NT2/D1 (cell line): ENCODE measurements at regions not wholly inside any gene's neighbourhood (a gene's known extent, or its start where the extent isn't known, plus 50 kb on each side); places are given as distances from the start of the nearest gene placed in this dataset.

Experiments used
- DNase-seq: peaks from one replicate; pipeline ENCODE4 v3.0.0-alpha.2; 2011; ENCODE audit warnings: low read depth, low spot score
- H3K27me3 ChIP-seq: 2 replicates; pipeline ENCODE4 v1.6.0; 2011; ENCODE audit warnings: mild to moderate bottlenecking; ENCODE audit not compliant: insufficient read length, insufficient read depth
- H3K36me3 ChIP-seq: 2 replicates; pipeline ENCODE4 v1.6.1; 2011; ENCODE audit warnings: mild to moderate bottlenecking, low read length, mixed read lengths; ENCODE audit not compliant: insufficient read depth, insufficient read length
- H3K4me1 ChIP-seq: 2 replicates; pipeline ENCODE4 v1.5.1; 2011; ENCODE audit not compliant: insufficient read depth, insufficient read length
- H3K4me3 ChIP-seq: 2 replicates; pipeline ENCODE4 v1.5.1; 2011; ENCODE audit warnings: low read depth; ENCODE audit not compliant: insufficient read length
- H3K9ac ChIP-seq: 2 replicates; pipeline ENCODE4 v1.6.0; 2011; ENCODE audit warnings: low read depth; ENCODE audit not compliant: insufficient read length
- H3K9me3 ChIP-seq: 2 replicates; pipeline ENCODE4 v1.5.1; 2011; ENCODE audit warnings: mild to moderate bottlenecking, low read length; ENCODE audit not compliant: insufficient read depth
- SUZ12 ChIP-seq: IDR thresholded peaks from 2 replicates; pipeline ENCODE4 v1.6.1; 2011; ENCODE audit not compliant: insufficient read length, insufficient read depth; ENCODE audit errors: extremely low read depth
- YY1 ChIP-seq: IDR thresholded peaks from 2 replicates; pipeline ENCODE4 v1.6.1; 2011; ENCODE audit not compliant: insufficient read length, insufficient read depth
- ZNF274 ChIP-seq: IDR thresholded peaks from 2 replicates; pipeline ENCODE4 v1.6.1; 2011; ENCODE audit warnings: mild to moderate bottlenecking, low read depth, low read length

DNA sequence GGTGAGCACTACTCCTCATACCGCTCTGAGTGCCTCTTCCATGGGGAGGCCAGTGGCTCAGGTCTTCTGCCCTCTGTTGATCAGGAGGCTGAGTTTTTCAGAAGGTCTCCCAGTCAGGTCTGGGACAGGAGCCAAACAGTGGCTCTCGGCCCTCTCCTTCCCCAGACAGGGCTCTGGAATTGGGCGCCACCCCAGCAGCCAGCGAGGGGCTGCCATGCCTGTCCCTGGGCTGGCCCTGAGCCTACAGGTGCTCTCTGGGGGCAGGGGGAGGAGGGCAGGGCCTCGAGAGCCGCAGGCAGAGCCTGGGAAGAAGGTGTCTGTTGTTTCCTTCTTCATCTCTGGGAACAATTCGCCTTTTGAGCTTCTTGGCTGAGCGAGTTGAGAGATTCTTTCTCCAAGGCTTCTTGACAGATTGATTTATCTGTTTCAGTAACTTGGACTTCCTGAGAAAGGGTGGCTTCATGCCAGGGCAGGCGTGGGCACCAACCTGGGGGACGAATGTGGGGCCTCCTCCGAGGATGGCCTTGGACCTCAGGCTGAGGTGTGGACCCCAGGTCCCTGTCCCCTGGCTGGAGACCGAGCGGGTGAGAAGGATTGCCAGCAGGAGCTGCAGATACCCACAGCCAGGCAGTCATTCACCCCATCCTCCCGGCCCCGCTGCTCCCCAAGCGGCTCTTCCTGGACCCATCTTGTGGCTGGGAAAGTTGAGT, 64.7 kb upstream of the GLI2 start:
- H3K27me3 ChIP-seq: peaks cover 72% of the 10 kb centered on the region
- no peak overlapping the region for H3K9ac ChIP-seq
- DNase-seq: no peak
- no peak overlapping the region for H3K4me3 ChIP-seq
- peaks cover 2% of the 10 kb centered on the region for H3K4me1 ChIP-seq
- TF ChIP-seq YY1 (no peak), SUZ12 (no peak), ZNF274 (no peak)
- H3K36me3 ChIP-seq: no peaks in the 10 kb centered on the region
- H3K9me3 ChIP-seq: peaks cover 19% of the 10 kb centered on the region

DNA sequence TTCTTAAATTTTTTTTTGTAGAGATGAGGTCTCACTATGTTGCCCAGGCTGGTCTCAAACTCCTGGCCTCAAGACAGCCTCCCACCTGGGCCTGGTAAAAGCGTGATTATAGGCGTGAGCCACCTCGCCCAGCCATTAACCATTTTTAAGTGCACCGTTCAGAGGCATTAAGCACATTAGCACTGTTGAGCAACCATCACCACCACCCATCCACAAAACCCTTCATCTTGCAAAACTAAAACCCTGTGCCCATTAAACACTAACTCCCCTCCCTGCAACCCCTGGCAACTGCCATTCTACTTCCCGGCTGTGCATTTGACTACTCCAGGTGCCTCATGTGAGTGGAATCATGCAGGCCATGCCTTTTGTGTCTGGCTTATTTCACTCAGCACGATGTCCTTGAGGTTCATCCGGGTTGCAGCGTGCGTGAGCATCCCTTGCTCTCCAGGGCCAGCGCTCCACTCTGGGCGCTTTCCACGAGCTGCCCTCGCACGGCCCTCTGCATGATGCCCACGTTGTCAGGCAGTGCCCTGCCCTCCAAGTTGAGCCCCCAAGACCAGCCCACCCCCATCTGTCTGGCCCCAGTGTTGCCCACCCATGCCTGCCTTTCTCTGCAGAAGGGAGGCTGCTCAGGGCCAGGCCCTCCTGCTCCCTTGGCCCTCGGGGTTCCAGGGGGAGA, 63.0 kb upstream of the GLI2 start:
- peaks cover 88% of the 10 kb centered on the region for H3K27me3 ChIP-seq
- H3K9ac ChIP-seq: no peak overlapping the region

DNA sequence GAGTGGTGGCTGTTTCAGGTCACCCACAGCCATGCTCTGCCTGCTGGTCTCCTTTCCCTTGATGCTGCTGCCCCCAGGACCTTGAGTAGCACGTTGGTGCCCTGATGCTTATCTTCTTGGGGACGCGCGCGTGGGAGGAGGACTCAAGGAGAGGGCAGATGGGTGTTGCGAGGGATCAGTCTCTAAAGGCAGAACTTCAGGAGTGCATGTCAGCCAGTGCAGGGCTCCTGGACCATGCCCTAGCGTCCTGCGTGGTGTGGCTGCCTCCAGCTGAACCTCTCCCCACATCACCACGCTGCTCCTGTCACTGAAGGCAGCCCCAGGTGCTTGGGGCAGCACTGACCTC, 62.5 kb upstream of the GLI2 start:
- Histone ChIP-seq H3K36me3 (no peaks in the 10 kb centered on the region), H3K9me3 (no peaks in the 10 kb centered on the region), H3K9ac (no peak overlapping the region), H3K4me1 (peaks cover 2% of the 10 kb centered on the region), H3K27me3 (peaks cover 88% of the 10 kb centered on the region), H3K4me3 (no peak overlapping the region)
- no peak for TF ChIP-seq YY1
- TF ChIP-seq SUZ12: no peak
- no peak for TF ChIP-seq ZNF274
- DNase-seq: no peak

More for the DNA sequence above, 63.0 kb upstream of the GLI2 start:
- DNase-seq: no peak
- 0 out of 2 replicates have a peak, but pooled peaks cover 1% of the 10 kb centered on the region for H3K9me3 ChIP-seq
- peaks cover 2% of the 10 kb centered on the region for H3K4me1 ChIP-seq
- TF ChIP-seq YY1 (no peak), SUZ12 (no peak), ZNF274 (no peak)
- no peaks in the 10 kb centered on the region for H3K36me3 ChIP-seq
- H3K4me3 ChIP-seq: no peak overlapping the region

DNA sequence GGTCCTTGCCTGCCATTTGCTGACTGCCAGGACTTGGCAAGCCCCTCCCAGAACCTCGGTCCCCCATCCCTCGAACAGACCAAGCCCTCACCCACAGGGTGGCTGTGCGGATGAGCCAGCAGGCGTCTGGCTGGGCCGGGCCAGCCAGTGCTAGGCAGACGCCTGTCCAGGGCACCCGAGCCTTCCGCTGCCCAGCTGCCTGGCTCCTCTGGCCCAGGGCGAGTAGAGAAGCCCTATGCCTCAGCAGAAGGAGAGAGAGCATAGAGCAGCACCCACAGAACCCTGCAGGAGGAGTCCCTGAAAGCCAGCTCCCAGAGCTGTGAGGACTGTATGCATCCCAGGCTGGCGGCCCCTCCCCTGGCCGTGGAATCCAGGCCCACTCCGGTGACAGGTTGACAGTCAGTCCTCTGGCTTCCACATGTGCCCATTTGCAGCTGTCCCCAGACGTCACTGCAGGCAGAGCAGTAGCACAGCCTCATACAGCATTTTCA, 62.1 kb upstream of the GLI2 start:
- Histone ChIP-seq H3K4me1 (peaks cover 2% of the 10 kb centered on the region), H3K4me3 (no peak overlapping the region), H3K27me3 (peaks cover 87% of the 10 kb centered on the region), H3K36me3 (no peaks in the 10 kb centered on the region), H3K9me3 (no peaks in the 10 kb centered on the region), H3K9ac (no peak overlapping the region)
- TF ChIP-seq SUZ12: no peak
- no peak for TF ChIP-seq ZNF274
- no peak for TF ChIP-seq YY1
- no peak for DNase-seq

DNA sequence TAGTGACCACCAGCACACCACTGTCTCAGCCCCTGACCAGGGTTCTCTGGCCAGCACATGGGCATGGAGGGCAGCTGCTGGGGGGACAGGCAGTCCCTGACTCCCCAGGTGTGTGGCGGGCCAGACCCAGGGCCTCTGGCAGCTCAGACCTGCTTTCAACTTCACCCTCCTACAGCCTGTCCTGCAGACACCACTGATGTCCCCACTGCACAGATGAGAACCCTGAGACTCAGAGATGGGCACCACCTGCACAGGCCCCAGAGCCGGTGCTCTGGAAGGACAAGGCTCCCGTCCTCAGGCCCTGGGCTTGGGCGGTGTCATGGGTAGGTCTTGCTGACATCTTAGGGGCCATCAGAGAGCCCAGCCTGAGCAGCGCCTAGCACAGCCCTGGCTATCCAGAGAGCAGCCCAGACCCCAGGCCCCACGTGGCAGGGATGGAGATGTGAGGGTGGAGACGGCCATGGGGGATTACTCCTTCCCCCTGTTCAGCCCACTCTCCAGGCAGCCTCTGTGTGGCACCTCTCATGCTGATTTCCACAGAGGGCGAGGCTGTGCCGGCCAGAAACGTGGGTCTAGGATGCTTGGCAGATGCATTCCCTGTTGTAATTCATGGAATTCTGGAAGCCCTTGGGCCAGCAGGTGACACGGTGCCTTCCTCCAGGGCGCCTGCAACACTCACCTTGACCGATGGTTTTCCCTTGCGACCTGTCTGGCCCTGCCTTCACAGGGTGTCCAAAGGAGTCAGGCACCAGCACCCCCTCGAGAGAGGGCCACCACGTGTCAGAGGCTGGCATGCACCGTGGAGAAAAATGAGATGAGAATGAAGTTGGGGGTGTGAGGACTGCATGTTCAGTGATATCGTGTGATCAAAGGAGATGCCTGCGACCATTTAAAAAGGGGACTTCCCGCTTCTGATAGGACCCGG, 61.2 kb upstream of the GLI2 start:
- H3K9me3 ChIP-seq: no peaks in the 10 kb centered on the region
- H3K36me3 ChIP-seq: no peaks in the 10 kb centered on the region
- peaks cover 88% of the 10 kb centered on the region for H3K27me3 ChIP-seq
- no peak overlapping the region for H3K9ac ChIP-seq
- no peak overlapping the region for H3K4me3 ChIP-seq
- no peak for DNase-seq
- TF ChIP-seq YY1 (no peak), ZNF274 (no peak), SUZ12 (no peak)
- peaks cover 9% of the 10 kb centered on the region for H3K4me1 ChIP-seq

DNA sequence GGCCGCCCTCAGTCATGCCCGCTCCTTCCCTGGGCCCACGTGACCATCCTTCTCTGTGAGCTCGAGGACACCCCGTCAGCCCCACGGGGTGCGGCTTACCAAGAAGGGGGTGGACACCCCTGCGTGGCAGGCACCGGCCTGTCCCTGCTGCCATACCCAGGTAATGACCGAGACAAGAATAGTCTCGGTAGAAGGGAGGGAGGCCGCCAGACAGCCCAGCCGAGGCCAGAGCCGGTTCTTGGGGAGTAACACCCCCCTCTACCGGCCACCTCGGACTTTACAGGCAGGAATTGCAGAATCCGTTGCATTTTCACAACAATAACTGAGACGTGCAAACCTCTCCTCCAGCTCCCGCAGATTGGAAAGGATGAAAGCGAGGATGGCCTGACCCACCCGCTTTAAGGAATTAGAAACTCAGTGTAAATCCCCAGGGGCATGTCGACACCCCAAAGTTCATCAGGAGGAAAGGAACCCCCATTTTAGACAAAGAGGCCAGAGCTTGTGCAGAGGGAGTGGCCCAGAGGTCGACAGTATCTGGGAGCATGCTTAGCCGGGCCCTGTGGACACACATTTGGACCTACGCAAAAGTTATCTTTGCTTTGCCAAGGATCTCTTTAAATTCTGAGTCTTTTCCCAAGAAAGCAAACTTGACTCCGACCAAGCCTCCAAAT, 60.1 kb upstream of the GLI2 start:
- peak; percentile 57 for DNase-seq
- peaks cover 9% of the 10 kb centered on the region for H3K4me1 ChIP-seq
- no peak overlapping the region for H3K4me3 ChIP-seq
- no peak overlapping the region for H3K9ac ChIP-seq
- peaks cover 84% of the 10 kb centered on the region for H3K27me3 ChIP-seq
- TF ChIP-seq SUZ12 (no peak), YY1 (no peak), ZNF274 (no peak)
- H3K36me3 ChIP-seq: no peaks in the 10 kb centered on the region
- no peaks in the 10 kb centered on the region for H3K9me3 ChIP-seq
